Right cardiac atrium (tissue), 5 donors: ENCODE measurements at regions not wholly inside any gene's neighbourhood (a gene's known extent, or its start where the extent isn't known, plus 50 kb on each side); places are given as distances from the start of the nearest gene placed in this dataset.
"Not testable (repeated sequence)": the region's sequence is repeated elsewhere in the genome, so short reads cannot be mapped to it uniquely, and the experiment has no call there.

Experiments used
- ATAC-seq, 2 donors: fragments of 200-7000 bp; cut with Tn5 transposase; one replicate each; pipeline versions ENCODE4 v1.8.0 to v1.9.1; 2020; ENCODE audit warnings: moderate library complexity in 2 of 2, mild to moderate bottlenecking in 1 of 2
- DNase-seq, 3 donors: peaks; one replicate each; pipeline ENCODE4 v3.0.0-alpha.2; 2020
- H3K27ac ChIP-seq: one replicate; pipeline ENCODE4 v1.5.1; 2013; ENCODE audit warnings: mild to moderate bottlenecking, low read length, control low read depth, moderate library complexity
- H3K27me3 ChIP-seq: one replicate; pipeline ENCODE4 v1.6.1; 2013; ENCODE audit not compliant: control insufficient read depth, insufficient read depth
- H3K4me1 ChIP-seq: one replicate; pipeline ENCODE4 v1.6.1; 2013; ENCODE audit warnings: low read length; ENCODE audit not compliant: control insufficient read depth, insufficient read depth
- H3K4me3 ChIP-seq: one replicate; pipeline ENCODE4 v1.5.1; 2013; ENCODE audit warnings: low read length, control low read depth
- H3K9me3 ChIP-seq: one replicate; pipeline ENCODE4 v1.6.1; 2013; ENCODE audit warnings: low read length; ENCODE audit not compliant: control insufficient read depth
- WGBS: extraction: QIAGEN DNeasy Blood & Tissue Kit; methylation state at CpG from one replicate; pipeline ENCODE4 v1.1.7; 2013; 5-methylcytosine and 5-hydroxymethylcytosine counted together
- intact Hi-C, 4 donors: fragments of 100-400 bp; cut with DNase I; formaldehyde crosslinking; loops; one replicate each; pipeline versions ENCODE4 v1.11.0 to v1.14.0; 2022 to 2023
- donor health status: healthy with polysubstance abuse.
- donor health status: DM: no; HTN: yes; CAD: no.
- donor health status: DM: no; HTN: no; CAD: no.
- donor health status: DM: no; HTN: yes; CAD: no; lungs with severe emphysema.
- donor health status: DM: yes; HTN: yes; CAD: no.

DNA sequence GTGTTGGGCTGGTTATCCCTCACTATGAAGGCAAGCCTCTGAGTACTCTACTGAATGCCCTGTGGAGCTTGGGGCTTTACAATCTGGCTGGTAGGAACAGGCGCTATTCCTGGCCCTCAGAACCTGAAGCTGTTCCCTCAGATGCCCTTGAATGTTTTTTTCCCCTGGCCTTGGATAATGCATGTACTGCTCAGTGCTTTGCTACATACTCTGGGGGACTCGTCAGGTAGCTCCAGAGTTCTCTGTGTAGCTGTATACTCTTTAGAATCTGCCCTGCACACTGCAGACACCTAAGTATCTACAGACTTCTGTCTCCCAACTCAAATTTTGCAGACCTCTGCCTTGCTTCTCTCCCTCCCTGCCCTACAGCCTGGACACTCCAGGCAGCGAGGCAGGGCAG is 93.2 kb downstream of the PROP1 start:
- H3K4me3 ChIP-seq, DNase-seq, intact Hi-C loops, H3K4me1 ChIP-seq, ATAC-seq, H3K27ac ChIP-seq, H3K9me3 ChIP-seq, H3K27me3 ChIP-seq: not testable (repeated sequence)
- 92% methylated on average over 1 of the region's 3 CpGs for WGBS

- WGBS: 96% methylated on average over 4 of the region's 6 CpGs
- not testable (repeated sequence) for H3K27ac ChIP-seq, H3K27me3 ChIP-seq
Observed at GRCh38 chr5:177900066-177900465, 96.0 kb downstream of the PROP1 start.

GRCh38 chr5:177894681-177895453 is 101.2 kb downstream of the PROP1 start:
- intact Hi-C loops: not testable (repeated sequence)

More at GRCh38 chr5:177900066-177900465, 96.0 kb downstream of the PROP1 start:
- ATAC-seq, H3K4me1 ChIP-seq, H3K9me3 ChIP-seq, intact Hi-C loops, H3K4me3 ChIP-seq, DNase-seq: not testable (repeated sequence)

DNA sequence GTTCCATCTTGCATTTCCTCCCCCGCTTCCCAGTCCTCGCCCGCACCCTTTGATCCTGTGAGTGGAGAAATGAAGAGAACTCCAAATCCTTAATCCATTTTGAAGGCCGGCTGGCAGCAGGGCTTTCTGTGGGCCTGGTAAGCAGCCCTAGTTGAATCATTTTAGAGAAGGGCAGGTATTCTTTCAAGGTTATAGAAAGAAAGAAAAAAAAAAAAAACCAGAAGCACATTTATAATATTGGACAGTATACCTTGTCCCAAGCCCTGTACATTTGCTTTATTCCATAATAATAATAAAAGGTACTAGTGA is 103.7 kb downstream of the PROP1 start:
- H3K9me3 ChIP-seq, H3K4me3 ChIP-seq, DNase-seq, H3K27me3 ChIP-seq, H3K27ac ChIP-seq, ATAC-seq, H3K4me1 ChIP-seq, intact Hi-C loops: not testable (repeated sequence)
- WGBS: 95% methylated on average over 4 of the region's 4 CpGs

More at GRCh38 chr5:177894681-177895453, 101.2 kb downstream of the PROP1 start:
- not testable (repeated sequence) for H3K4me3 ChIP-seq, DNase-seq, H3K4me1 ChIP-seq, H3K27me3 ChIP-seq, H3K27ac ChIP-seq, H3K9me3 ChIP-seq, ATAC-seq
- 77% methylated on average over 2 of the region's 9 CpGs for WGBS

GRCh38 chr5:177891547-177892356 is 104.3 kb downstream of the PROP1 start:
- ATAC-seq (peak; percentile 90 to 95), DNase-seq (peak in 2 of 3 donors; percentile 12 to 26)
- H3K27me3 ChIP-seq, H3K4me1 ChIP-seq, H3K4me3 ChIP-seq, H3K9me3 ChIP-seq, intact Hi-C loops, H3K27ac ChIP-seq: not testable (repeated sequence)
- WGBS: 13% methylated on average over 6 of the region's 11 CpGs

GRCh38 chr5:177883295-177883694 is 100.6 kb upstream of the FAM153A start:
- H3K27ac ChIP-seq, ATAC-seq, DNase-seq, H3K9me3 ChIP-seq, H3K4me1 ChIP-seq, H3K4me3 ChIP-seq, H3K27me3 ChIP-seq, intact Hi-C loops: not testable (repeated sequence)
- 87% methylated on average over 8 of the region's 8 CpGs for WGBS

GRCh38 chr5:177875900-177876238 is 93.2 kb upstream of the FAM153A start:
- H3K27me3 ChIP-seq, H3K9me3 ChIP-seq, H3K27ac ChIP-seq, intact Hi-C loops, H3K4me1 ChIP-seq, DNase-seq: not testable (repeated sequence)
- 2% methylated on average over 5 of the region's 15 CpGs for WGBS
- peak overlapping the region; percentile 47 for H3K4me3 ChIP-seq
- ATAC-seq: peak; percentile 24 to 45

DNA sequence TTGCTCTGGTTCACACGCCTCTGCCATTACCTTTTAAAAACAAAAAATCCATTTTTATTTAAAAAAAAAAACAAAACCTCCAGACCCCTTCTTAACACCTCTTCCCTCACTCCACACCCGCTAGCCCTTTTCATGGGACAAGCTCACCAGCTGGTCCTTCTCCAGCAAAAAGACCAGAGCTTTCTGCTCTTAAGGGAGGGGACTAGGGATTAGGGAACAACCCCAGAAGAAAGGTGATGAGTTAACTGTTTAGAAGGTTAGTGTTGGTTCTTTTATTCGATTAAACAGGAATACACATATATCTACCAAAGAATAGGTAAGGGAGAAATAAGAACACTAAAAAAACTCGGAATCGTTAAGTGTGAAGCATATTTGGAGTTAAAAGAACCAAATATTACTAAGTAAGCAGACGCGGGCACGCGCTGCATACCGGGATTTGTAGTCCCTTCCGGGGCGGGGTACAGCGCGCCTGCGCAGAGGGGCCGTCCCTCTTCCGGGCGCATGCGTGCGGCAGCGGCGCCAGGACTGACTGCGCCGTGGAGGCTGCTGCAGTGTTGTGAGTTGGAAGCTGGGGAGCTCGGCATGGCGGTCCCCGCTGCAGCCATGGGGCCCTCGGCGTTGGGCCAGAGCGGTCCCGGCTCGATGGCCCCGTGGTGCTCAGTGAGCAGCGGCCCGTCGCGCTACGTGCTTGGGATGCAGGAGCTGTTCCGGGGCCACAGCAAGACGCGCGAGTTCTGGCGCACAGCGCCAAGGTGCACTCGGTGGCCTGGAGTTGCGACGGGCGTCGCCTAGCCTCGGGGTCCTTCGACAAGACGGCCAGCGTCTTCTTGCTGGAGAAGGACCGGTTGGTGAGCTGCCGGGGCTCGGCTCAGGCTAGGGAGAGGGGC is 92.6 kb upstream of the FAM153A start:
- peak; percentile 95 to 97 for ATAC-seq
- peak; percentile 15 to 47 (median 38) for DNase-seq
- intact Hi-C loops: not testable (repeated sequence)

DNA sequence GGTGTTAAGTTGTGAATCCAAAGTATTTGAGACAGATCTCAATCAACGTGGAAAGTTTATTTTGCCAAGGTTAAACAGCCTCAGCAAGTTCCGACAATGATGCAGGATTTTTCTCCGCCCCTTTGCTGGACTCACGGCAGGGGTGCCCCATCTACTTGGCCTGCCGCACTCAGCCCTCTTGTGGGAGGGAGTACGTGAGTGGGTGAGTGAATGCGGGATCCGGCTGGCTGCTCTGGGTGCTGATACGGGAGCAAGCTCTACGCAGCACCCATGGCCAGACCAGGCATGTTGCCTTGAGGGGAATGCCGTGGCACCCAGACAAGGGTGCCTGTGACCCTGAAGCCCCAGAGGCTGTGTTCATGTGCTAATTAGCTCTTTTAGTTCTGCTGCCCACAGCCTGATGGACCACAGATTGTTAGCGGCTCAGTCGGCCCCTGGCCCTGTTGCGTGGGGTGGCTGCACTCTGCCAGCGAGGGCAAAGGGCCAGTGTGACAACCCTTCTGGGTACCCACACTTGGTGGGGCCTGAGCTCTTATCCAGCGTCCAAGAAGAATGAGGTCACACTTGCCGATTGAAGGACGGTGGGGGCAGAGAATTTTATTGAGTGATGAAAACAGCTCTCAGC is 81.2 kb upstream of the FAM153A start:
- H3K4me3 ChIP-seq, DNase-seq, H3K9me3 ChIP-seq, H3K27me3 ChIP-seq, H3K4me1 ChIP-seq, ATAC-seq, H3K27ac ChIP-seq, intact Hi-C loops: not testable (repeated sequence)
- WGBS: 83% methylated on average over 7 of the region's 18 CpGs

More for the DNA sequence above, 92.6 kb upstream of the FAM153A start:
- not testable (repeated sequence) for H3K27me3 ChIP-seq, H3K27ac ChIP-seq, H3K9me3 ChIP-seq, H3K4me1 ChIP-seq
- peak overlapping the region; percentile 47 for H3K4me3 ChIP-seq
- WGBS: 2% methylated on average over 20 of the region's 56 CpGs

DNA sequence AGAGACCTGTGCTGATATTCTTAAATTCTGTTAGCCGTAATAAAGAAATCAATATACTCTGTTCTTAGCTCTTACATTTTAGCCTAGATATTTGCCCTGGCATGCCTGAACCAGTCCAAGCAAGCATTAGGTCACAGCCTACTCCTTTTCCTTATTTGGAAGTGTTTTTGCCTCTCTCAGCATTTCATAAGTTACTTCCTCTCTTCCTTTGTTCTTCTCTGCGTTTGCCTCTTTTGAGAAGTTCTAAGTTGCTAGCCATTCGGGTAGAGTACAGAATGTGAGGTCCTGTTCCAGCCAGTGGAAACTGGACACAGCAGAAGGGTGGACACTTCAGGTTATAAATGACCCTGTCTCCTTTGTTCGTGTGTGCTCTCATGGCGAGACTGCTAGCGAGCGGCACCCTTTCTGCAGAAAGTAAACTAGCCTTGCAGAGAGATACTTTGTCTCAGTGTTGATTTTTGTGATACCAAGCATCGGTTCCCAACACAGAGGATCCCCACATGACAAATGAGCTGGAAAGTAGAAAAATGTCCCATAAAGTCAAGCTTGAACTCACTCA is 75.0 kb upstream of the FAM153A start:
- WGBS: 74% methylated on average over 7 of the region's 8 CpGs
- H3K4me3 ChIP-seq, H3K27ac ChIP-seq, H3K4me1 ChIP-seq, ATAC-seq, H3K9me3 ChIP-seq, DNase-seq, intact Hi-C loops, H3K27me3 ChIP-seq: not testable (repeated sequence)
